ENCODE measurements at regions not wholly inside any gene's neighbourhood (a gene's known extent, or its start where the extent isn't known, plus 50 kb on each side); places are given as distances from the start of the nearest gene placed in this dataset.

DNA sequence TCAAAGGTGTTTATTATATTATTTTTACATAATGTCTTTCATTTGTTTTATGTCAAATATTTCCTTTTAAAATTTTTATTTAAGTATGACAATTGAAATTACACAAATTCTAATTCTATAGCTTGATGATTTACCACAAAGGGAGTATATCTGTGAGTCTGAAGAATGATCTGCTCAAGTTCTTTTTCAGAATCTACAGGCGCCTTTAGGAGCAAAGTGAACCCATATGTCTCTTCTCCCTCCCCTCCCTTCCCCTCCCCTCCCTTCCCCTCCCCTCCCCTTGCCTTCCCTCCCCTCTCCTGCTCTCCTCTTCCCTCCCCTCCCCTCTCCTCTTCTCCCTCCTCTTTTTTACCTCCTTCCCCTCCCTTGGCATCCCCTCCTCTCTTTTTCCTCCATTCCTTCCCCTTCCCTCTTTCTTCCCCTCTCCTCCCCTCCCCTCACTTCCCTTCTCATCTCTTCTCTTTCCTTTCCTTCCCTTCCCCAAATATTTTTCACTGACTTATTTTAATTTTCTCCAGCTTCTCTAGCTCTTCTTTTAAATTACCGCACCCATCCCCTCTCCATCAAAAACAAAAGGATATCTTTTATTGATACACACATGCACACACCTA is 495.3 kb upstream of the PIK3R1 start:
- H3K4me2 ChIP-seq = no peak overlapping the region
- H3F3A ChIP-seq (ENCODE audit: low read depth) = no peaks in the 10 kb centered on the region
- no peaks in the 10 kb centered on the region for H4K20me1 ChIP-seq (ENCODE audit: low read depth)
- TF ChIP-seq, protein P1, sequence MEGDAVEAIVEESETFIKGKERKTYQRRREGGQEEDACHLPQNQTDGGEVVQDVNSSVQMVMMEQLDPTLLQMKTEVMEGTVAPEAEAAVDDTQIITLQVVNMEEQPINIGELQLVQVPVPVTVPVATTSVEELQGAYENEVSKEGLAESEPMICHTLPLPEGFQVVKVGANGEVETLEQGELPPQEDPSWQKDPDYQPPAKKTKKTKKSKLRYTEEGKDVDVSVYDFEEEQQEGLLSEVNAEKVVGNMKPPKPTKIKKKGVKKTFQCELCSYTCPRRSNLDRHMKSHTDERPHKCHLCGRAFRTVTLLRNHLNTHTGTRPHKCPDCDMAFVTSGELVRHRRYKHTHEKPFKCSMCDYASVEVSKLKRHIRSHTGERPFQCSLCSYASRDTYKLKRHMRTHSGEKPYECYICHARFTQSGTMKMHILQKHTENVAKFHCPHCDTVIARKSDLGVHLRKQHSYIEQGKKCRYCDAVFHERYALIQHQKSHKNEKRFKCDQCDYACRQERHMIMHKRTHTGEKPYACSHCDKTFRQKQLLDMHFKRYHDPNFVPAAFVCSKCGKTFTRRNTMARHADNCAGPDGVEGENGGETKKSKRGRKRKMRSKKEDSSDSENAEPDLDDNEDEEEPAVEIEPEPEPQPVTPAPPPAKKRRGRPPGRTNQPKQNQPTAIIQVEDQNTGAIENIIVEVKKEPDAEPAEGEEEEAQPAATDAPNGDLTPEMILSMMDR (IDR thresholded peaks at IDR 0.05) = no peak
- TF ChIP-seq EZH2phosphoT487 (IDR thresholded peaks at IDR 0.05) (no peak), EZH2 (IDR thresholded peaks at IDR 0.05) (no peak)
- Mint-ChIP-seq H3K27me3 (ENCODE audit: insufficient read depth, low read depth) (no peaks in the 10 kb centered on the region), H3K9me3 (peaks cover 7% of the 10 kb centered on the region), H3K27ac (no peak overlapping the region), H3K4me3 (no peak overlapping the region), H3K36me3 (no peaks in the 10 kb centered on the region), H3K4me1 (no peaks in the 10 kb centered on the region)
- H3K4me3 ChIP-seq = no peak overlapping the region
- H3K9ac ChIP-seq = no peak overlapping the region
- H3K79me2 ChIP-seq (ENCODE audit: low read depth) = no peaks in the 10 kb centered on the region
- H3K4me1 ChIP-seq = no peaks in the 10 kb centered on the region
- no peaks in the 10 kb centered on the region for H3K27me3 ChIP-seq
- H3K9me3 ChIP-seq (ENCODE audit: low read depth) = no peaks in the 10 kb centered on the region
- no peak overlapping the region for H3K27ac ChIP-seq
- no peaks in the 10 kb centered on the region for H3K36me3 ChIP-seq
- no peak overlapping the region for H2AFZ ChIP-seq (replicated peaks)
- DNase-seq (ENCODE audit: low spot score) = no peak

DNA sequence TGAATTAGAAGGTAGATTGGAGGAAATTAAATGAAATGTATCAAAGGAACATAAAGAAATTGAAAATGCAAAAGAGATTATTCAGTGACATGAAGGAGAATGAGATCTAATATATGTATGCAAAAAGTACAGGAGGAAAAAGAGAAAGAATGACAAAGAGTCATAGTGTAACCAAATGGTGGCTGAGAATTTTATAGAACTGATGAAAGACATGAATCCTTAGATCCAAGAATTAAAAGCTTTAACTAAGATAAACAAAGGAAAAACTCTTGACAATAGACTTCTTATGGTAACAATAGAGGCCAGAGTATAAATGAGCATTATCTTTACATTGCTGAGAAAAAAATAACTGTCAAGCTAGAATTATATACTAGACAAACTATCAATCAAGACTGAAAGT is 505.4 kb upstream of the CD180 start:
- no peaks in the 10 kb centered on the region for H4K20me1 ChIP-seq (ENCODE audit: low read depth)
- Mint-ChIP-seq H3K9me3 (peaks cover 35% of the 10 kb centered on the region), H3K27ac (no peak overlapping the region), H3K4me3 (no peak overlapping the region), H3K4me1 (no peaks in the 10 kb centered on the region), H3K27me3 (ENCODE audit: insufficient read depth, low read depth) (no peaks in the 10 kb centered on the region), H3K36me3 (no peaks in the 10 kb centered on the region)
- TF ChIP-seq EZH2 (IDR thresholded peaks at IDR 0.05) (no peak), EZH2phosphoT487 (IDR thresholded peaks at IDR 0.05) (no peak)
- TF ChIP-seq, protein P1 (IDR thresholded peaks at IDR 0.05) = no peak
- H3K9ac ChIP-seq = no peak overlapping the region
- no peak for DNase-seq (ENCODE audit: low spot score)
- no peak overlapping the region for H3K4me3 ChIP-seq
- no peak overlapping the region for H3K4me2 ChIP-seq
- no peaks in the 10 kb centered on the region for H3F3A ChIP-seq (ENCODE audit: low read depth)
- no peaks in the 10 kb centered on the region for H3K79me2 ChIP-seq (ENCODE audit: low read depth)
- H3K36me3 ChIP-seq = peaks cover 14% of the 10 kb centered on the region
- no peak overlapping the region for H3K27ac ChIP-seq
- peaks cover 15% of the 10 kb centered on the region for H3K9me3 ChIP-seq (ENCODE audit: low read depth)
- H3K27me3 ChIP-seq = no peaks in the 10 kb centered on the region
- H2AFZ ChIP-seq (replicated peaks) = no peak overlapping the region
- H3K4me1 ChIP-seq = no peaks in the 10 kb centered on the region

GRCh38 chr5:67699560-67699959 is 503.0 kb upstream of the CD180 start:
- Mint-ChIP-seq H3K27ac (no peak overlapping the region), H3K4me3 (no peak overlapping the region), H3K9me3 (peaks cover 21% of the 10 kb centered on the region), H3K4me1 (no peaks in the 10 kb centered on the region), H3K36me3 (no peaks in the 10 kb centered on the region), H3K27me3 (ENCODE audit: insufficient read depth, low read depth) (no peaks in the 10 kb centered on the region)
- Histone ChIP-seq H3K27ac (no peak overlapping the region), H3K4me2 (no peak overlapping the region), H2AFZ (replicated peaks) (no peak overlapping the region), H3K79me2 (ENCODE audit: low read depth) (no peaks in the 10 kb centered on the region), H3K4me1 (no peaks in the 10 kb centered on the region), H3K27me3 (no peaks in the 10 kb centered on the region), H3K36me3 (peaks cover 14% of the 10 kb centered on the region), H3K9me3 (ENCODE audit: low read depth) (peaks cover 15% of the 10 kb centered on the region), H3F3A (ENCODE audit: low read depth) (no peaks in the 10 kb centered on the region), H3K9ac (no peak overlapping the region), H3K4me3 (no peak overlapping the region), H4K20me1 (ENCODE audit: low read depth) (no peaks in the 10 kb centered on the region)
- DNase-seq (ENCODE audit: low spot score) = no peak
- TF ChIP-seq, protein P1 (IDR thresholded peaks at IDR 0.05) = no peak
- TF ChIP-seq EZH2phosphoT487 (IDR thresholded peaks at IDR 0.05) (no peak), EZH2 (IDR thresholded peaks at IDR 0.05) (no peak)

All from neural progenitor cell (in vitro differentiated cells).